Kidney (tissue), 13 donors: ENCODE measurements at regions not wholly inside any gene's neighbourhood (a gene's known extent, or its start where the extent isn't known, plus 50 kb on each side); places are given as distances from the start of the nearest gene placed in this dataset.

Source experiments
- DNase-seq, 5 donors: peaks; one replicate each; pipeline ENCODE4 v3.0.0-alpha.2; 2013 to 2020
- FAIRE-seq: peaks from 2 replicates; lab custom pipeline; 2012; peaks lifted over from hg19 to GRCh38; lab: Jason Lieb, UNC
- H3K27ac ChIP-seq, 2 donors: one replicate each; pipeline ENCODE4 v1.7.0; 2013; ENCODE audit warnings: low read depth in 2 of 2, low read length in 2 of 2, inconsistent platforms in 1 of 2
- H3K27me3 ChIP-seq: one replicate; pipeline ENCODE4 v1.7.1; 2013; ENCODE audit warnings: low read length, inconsistent platforms; ENCODE audit not compliant: control insufficient read depth, insufficient read depth
- H3K36me3 ChIP-seq, 3 donors: one replicate each; pipeline versions ENCODE4 v1.7.0 to v1.7.1; 2013; ENCODE audit warnings: low read length in 3 of 3, control low read depth in 1 of 3, inconsistent platforms in 1 of 3; ENCODE audit not compliant: insufficient read depth in 3 of 3, control insufficient read depth in 2 of 3
- H3K4me1 ChIP-seq, 3 donors: one replicate each; pipeline versions ENCODE4 v1.7.0 to v1.7.1; 2013; ENCODE audit warnings: low read length in 3 of 3, inconsistent platforms in 1 of 3, low read depth in 1 of 3; ENCODE audit not compliant: control insufficient read depth in 2 of 3, insufficient read depth in 2 of 3
- H3K4me3 ChIP-seq, 3 donors: one replicate each; pipeline versions ENCODE4 v1.7.0 to v1.8.1; 2013; ENCODE audit warnings: low read length in 3 of 3, control low read depth in 1 of 3, inconsistent platforms in 1 of 3
- H3K9ac ChIP-seq, 3 donors: one replicate each; pipeline versions ENCODE4 v1.7.0 to v1.7.1; 2013; ENCODE audit warnings: low read length in 3 of 3, control low read depth in 1 of 3, inconsistent platforms in 1 of 3
- H3K9me3 ChIP-seq, 3 donors: one replicate each; pipeline versions ENCODE4 v1.7.0 to v1.7.1; 2013; ENCODE audit warnings: low read length in 3 of 3, control low read depth in 1 of 3, inconsistent platforms in 1 of 3; ENCODE audit not compliant: control insufficient read depth in 2 of 3, insufficient read depth in 1 of 3
- intact Hi-C: fragments of 100-400 bp; cut with DNase I; formaldehyde crosslinking; loops from one replicate; pipeline ENCODE4 v1.11.1; 2022
- TF ChIP-seq, protein P1 (sequence below): IDR thresholded peaks from 3 replicates; pipeline ENCODE4 v1.5.1; 2012; ENCODE audit warnings: mild to moderate bottlenecking, moderate library complexity, borderline replicate concordance; ENCODE audit not compliant: insufficient read depth; ENCODE audit errors: extremely low read depth
- donor health status: control.
- donor health status: control.
- donor health status: control.
- donor health status: control.
- donor health status: control.
- donor health status: DM: yes; HTN: yes; CAD: no.
- donor health status: Normal renal cell carcinoma (clear cell type).

- H3K4me3 ChIP-seq, result no peak overlapping the region
- DNase-seq, result no peak
- peaks cover 0 to 3% (median 0%) of the 10 kb centered on the region in 3 donors for H3K4me1 ChIP-seq
- H3K9ac ChIP-seq, result no peak overlapping the region
- no peaks in the 10 kb centered on the region for H3K27me3 ChIP-seq
- peaks cover 0 to 6% (median 0%) of the 10 kb centered on the region in 3 donors for H3K9me3 ChIP-seq
- H3K27ac ChIP-seq, result no peak overlapping the region
- intact Hi-C loops, result no loop called here
- no peak for FAIRE-seq
- TF ChIP-seq, protein P1, sequence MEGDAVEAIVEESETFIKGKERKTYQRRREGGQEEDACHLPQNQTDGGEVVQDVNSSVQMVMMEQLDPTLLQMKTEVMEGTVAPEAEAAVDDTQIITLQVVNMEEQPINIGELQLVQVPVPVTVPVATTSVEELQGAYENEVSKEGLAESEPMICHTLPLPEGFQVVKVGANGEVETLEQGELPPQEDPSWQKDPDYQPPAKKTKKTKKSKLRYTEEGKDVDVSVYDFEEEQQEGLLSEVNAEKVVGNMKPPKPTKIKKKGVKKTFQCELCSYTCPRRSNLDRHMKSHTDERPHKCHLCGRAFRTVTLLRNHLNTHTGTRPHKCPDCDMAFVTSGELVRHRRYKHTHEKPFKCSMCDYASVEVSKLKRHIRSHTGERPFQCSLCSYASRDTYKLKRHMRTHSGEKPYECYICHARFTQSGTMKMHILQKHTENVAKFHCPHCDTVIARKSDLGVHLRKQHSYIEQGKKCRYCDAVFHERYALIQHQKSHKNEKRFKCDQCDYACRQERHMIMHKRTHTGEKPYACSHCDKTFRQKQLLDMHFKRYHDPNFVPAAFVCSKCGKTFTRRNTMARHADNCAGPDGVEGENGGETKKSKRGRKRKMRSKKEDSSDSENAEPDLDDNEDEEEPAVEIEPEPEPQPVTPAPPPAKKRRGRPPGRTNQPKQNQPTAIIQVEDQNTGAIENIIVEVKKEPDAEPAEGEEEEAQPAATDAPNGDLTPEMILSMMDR, result no peak
- H3K36me3 ChIP-seq, result no peaks in the 10 kb centered on the region
Measured at GRCh38 chr12:19857204-19857603, 417.9 kb downstream of the AEBP2 start.

- Histone ChIP-seq H3K9ac (no peak overlapping the region), H3K36me3 (no peaks in the 10 kb centered on the region), H3K4me3 (no peak overlapping the region), H3K9me3 (no peaks in the 10 kb centered on the region), H3K4me1 (no peaks in the 10 kb centered on the region), H3K27me3 (no peaks in the 10 kb centered on the region), H3K27ac (no peak overlapping the region)
- TF ChIP-seq, protein P1, result no peak
- DNase-seq (no peak), FAIRE-seq (no peak)
- intact Hi-C loops, result no loop called here
Measured at GRCh38 chr12:19867151-19867550, 427.9 kb downstream of the AEBP2 start.

- TF ChIP-seq, protein P1, result no peak
- Histone ChIP-seq H3K4me1 (no peaks in the 10 kb centered on the region), H3K4me3 (no peak overlapping the region), H3K27me3 (no peaks in the 10 kb centered on the region), H3K36me3 (no peaks in the 10 kb centered on the region), H3K9ac (no peak overlapping the region), H3K27ac (no peak overlapping the region), H3K9me3 (no peaks in the 10 kb centered on the region)
- FAIRE-seq (no peak), DNase-seq (no peak)
- intact Hi-C loops, result no loop called here
Measured at GRCh38 chr12:19867970-19868369, 428.7 kb downstream of the AEBP2 start.

GRCh38 chr12:19869413-19869812, 430.1 kb downstream of the AEBP2 start:
- Histone ChIP-seq H3K27me3 (no peaks in the 10 kb centered on the region), H3K9me3 (no peaks in the 10 kb centered on the region), H3K4me1 (no peaks in the 10 kb centered on the region), H3K4me3 (no peak overlapping the region), H3K36me3 (no peaks in the 10 kb centered on the region), H3K9ac (no peak overlapping the region), H3K27ac (no peak overlapping the region)
- DNase-seq (no peak), FAIRE-seq (no peak)
- TF ChIP-seq, protein P1, result no peak
- intact Hi-C loops, result no loop called here
